ENCODE measurements at regions not wholly inside any gene's neighbourhood (a gene's known extent, or its start where the extent isn't known, plus 50 kb on each side); places are given as distances from the start of the nearest gene placed in this dataset.
"Not testable (repeated sequence)": the region's sequence is repeated elsewhere in the genome, so short reads cannot be mapped to it uniquely, and the experiment has no call there.

- not testable (repeated sequence) for DNase-seq
Measured at GRCh38 chr1:220412382-220412781, 115.6 kb upstream of the MARK1 start.

GRCh38 chr1:220410611-220411010 is 117.3 kb upstream of the MARK1 start:
- no peak for DNase-seq

- no peak for DNase-seq
Measured at GRCh38 chr1:220409771-220410595, 118.0 kb upstream of the MARK1 start.

- DNase-seq = no peak
Measured at GRCh38 chr1:220407191-220407590, 120.7 kb upstream of the MARK1 start.

- DNase-seq = no peak
Measured at GRCh38 chr1:220398238-220398637, 126.0 kb upstream of the RAB3GAP2 start.

- DNase-seq = no peak
Measured at GRCh38 chr1:220391491-220391890, 119.2 kb upstream of the RAB3GAP2 start.

GRCh38 chr1:220389634-220390033 is 117.4 kb upstream of the RAB3GAP2 start:
- DNase-seq = no peak

- no peak for DNase-seq
Measured at GRCh38 chr1:220386494-220387195, 114.4 kb upstream of the RAB3GAP2 start.

GRCh38 chr1:220385158-220385557 is 112.9 kb upstream of the RAB3GAP2 start:
- DNase-seq = no peak

- DNase-seq = no peak
Measured at GRCh38 chr1:220382994-220383393, 110.7 kb upstream of the RAB3GAP2 start.

GRCh38 chr1:220380885-220381284 is 108.6 kb upstream of the RAB3GAP2 start:
- no peak for DNase-seq

- no peak for DNase-seq
Measured at GRCh38 chr1:220378571-220379302, 106.5 kb upstream of the RAB3GAP2 start.

- no peak for DNase-seq
Measured at GRCh38 chr1:220375715-220376114, 103.5 kb upstream of the RAB3GAP2 start.

GRCh38 chr1:220374449-220374848 is 102.2 kb upstream of the RAB3GAP2 start:
- no peak for DNase-seq

- DNase-seq = no peak
Measured at GRCh38 chr1:220372451-220372850, 100.2 kb upstream of the RAB3GAP2 start.

GRCh38 chr1:220371324-220371723 is 99.1 kb upstream of the RAB3GAP2 start:
- no peak for DNase-seq

GRCh38 chr1:220370041-220370700 is 97.9 kb upstream of the RAB3GAP2 start:
- DNase-seq = peak in 8 of 58 donors; percentile 2 to 36 (median 6)

GRCh38 chr1:220369511-220369910 is 97.3 kb upstream of the RAB3GAP2 start:
- no peak for DNase-seq

GRCh38 chr1:220368352-220369265 is 96.4 kb upstream of the RAB3GAP2 start:
- no peak for DNase-seq

GRCh38 chr1:220367833-220368232 is 95.6 kb upstream of the RAB3GAP2 start:
- no peak for DNase-seq

Data from anterior cingulate cortex (tissue), 58 donors.